OCI-LY1 (cell line): ENCODE measurements at regions not wholly inside any gene's neighbourhood (a gene's known extent, or its start where the extent isn't known, plus 50 kb on each side); places are given as distances from the start of the nearest gene placed in this dataset.

Source experiments
- H2AFZ ChIP-seq: fragments of 200-600 bp; sonication (generic), shearing (Covaris generic); 2 replicates; pipeline ENCODE4 v1.6.0; 2014; ENCODE audit warnings: antibody characterized with exemption, mild to moderate bottlenecking, low read length
- H3F3A ChIP-seq: fragments of 200-600 bp; sonication (generic), shearing (Covaris generic); 2 replicates; pipeline ENCODE4 v1.6.0; 2014; ENCODE audit warnings: mild to moderate bottlenecking, antibody characterized with exemption, low read length, moderate library complexity; ENCODE audit not compliant: insufficient read depth
- H3K27ac ChIP-seq: fragments of 200-600 bp; sonication (generic); 2 replicates; pipeline ENCODE4 v1.5.1; 2014; ENCODE audit warnings: low read length, mixed run types, mild to moderate bottlenecking, low read depth; ENCODE audit not compliant: poor library complexity, severe bottlenecking
- H3K27me3 ChIP-seq: fragments of 200-600 bp; sonication (generic); 2 replicates; pipeline ENCODE4 v1.6.0; 2014; ENCODE audit warnings: antibody characterized with exemption, mild to moderate bottlenecking, low read length, moderate library complexity; ENCODE audit not compliant: insufficient read depth
- H3K36me3 ChIP-seq: fragments of 200-600 bp; sonication (generic); 2 replicates; pipeline ENCODE4 v1.6.1; 2014; ENCODE audit warnings: mild to moderate bottlenecking, antibody characterized with exemption, low read length, moderate library complexity, mixed read lengths; ENCODE audit not compliant: insufficient read depth
- H3K4me1 ChIP-seq: fragments of 200-600 bp; sonication (generic); 2 replicates; pipeline ENCODE4 v1.5.1; 2014; ENCODE audit warnings: mild to moderate bottlenecking, low read length, moderate library complexity; ENCODE audit not compliant: insufficient read depth, severe bottlenecking
- H3K4me2 ChIP-seq: fragments of 200-600 bp; sonication (generic), shearing (Covaris generic); 2 replicates; pipeline ENCODE4 v1.6.1; 2014; ENCODE audit warnings: low read length
- H3K4me3 ChIP-seq: fragments of 200-600 bp; sonication (generic); 2 replicates; pipeline ENCODE4 v1.5.1; 2014; ENCODE audit warnings: low read length, low read depth, mild to moderate bottlenecking, mixed read lengths; ENCODE audit not compliant: poor library complexity, severe bottlenecking
- H3K79me2 ChIP-seq: fragments of 200-600 bp; shearing (Covaris generic); 2 replicates; pipeline ENCODE4 v1.6.1; 2016; ENCODE audit warnings: mixed run types, low read length, mixed read lengths; ENCODE audit not compliant: insufficient read depth
- H3K9ac ChIP-seq: fragments of 200-600 bp; sonication (generic), shearing (Covaris generic); 2 replicates; pipeline ENCODE4 v1.6.1; 2014; ENCODE audit warnings: mild to moderate bottlenecking, low read length, mixed read lengths
- H3K9me2 ChIP-seq: fragments of 200-600 bp; sonication (generic), shearing (Covaris generic); 2 replicates; pipeline ENCODE4 v1.6.1; 2014; ENCODE audit warnings: low read depth, mild to moderate bottlenecking, low read length, mixed read lengths
- H3K9me3 ChIP-seq: fragments of 200-600 bp; shearing (Covaris generic); 2 replicates; pipeline ENCODE4 v1.6.1; 2014; ENCODE audit warnings: low read length, mixed read lengths
- H4K20me1 ChIP-seq: fragments of 200-600 bp; sonication (generic), shearing (Covaris generic); 2 replicates; pipeline ENCODE4 v1.6.0; 2016; ENCODE audit warnings: mild to moderate bottlenecking, low read length; ENCODE audit not compliant: insufficient read depth
- CTCF ChIP-seq: fragments of 200-600 bp; sonication (generic), shearing (Covaris generic); IDR thresholded peaks from 2 replicates; pipeline ENCODE4 v1.5.1; 2017; ENCODE audit warnings: mild to moderate bottlenecking, antibody characterized with exemption, low read length, moderate library complexity, mixed read lengths
- EZH2 ChIP-seq: fragments of 200-600 bp; sonication (generic), shearing (Covaris generic); IDR thresholded peaks from 2 replicates; pipeline ENCODE4 v1.8.0; 2017; ENCODE audit warnings: borderline replicate concordance, mixed run types, mild to moderate bottlenecking, antibody characterized with exemption, low read length, moderate library complexity, mixed read lengths

- Histone ChIP-seq H3K79me2 (no peaks in the 10 kb centered on the region), H3K9ac (no peak overlapping the region), H3K4me2 (no peak overlapping the region), H2AFZ (no peak overlapping the region), H3K4me1 (no peaks in the 10 kb centered on the region), H3K4me3 (no peak overlapping the region), H3K36me3 (no peaks in the 10 kb centered on the region), H3K9me2 (no peaks in the 10 kb centered on the region), H3F3A (no peaks in the 10 kb centered on the region), H4K20me1 (no peaks in the 10 kb centered on the region), H3K27ac (no peak overlapping the region), H3K27me3 (no peaks in the 10 kb centered on the region), H3K9me3 (no peaks in the 10 kb centered on the region)
- TF ChIP-seq EZH2 = no peak
- no peak for TF ChIP-seq CTCF
These were observed 482.8 kb downstream of the DISC1 start for GRCh38 chr1:232109391-232109790.

- Histone ChIP-seq H3K4me1 (no peaks in the 10 kb centered on the region), H3K9me3 (no peaks in the 10 kb centered on the region), H3K9me2 (no peaks in the 10 kb centered on the region), H3F3A (no peaks in the 10 kb centered on the region), H3K36me3 (no peaks in the 10 kb centered on the region), H3K4me3 (no peak overlapping the region), H4K20me1 (no peaks in the 10 kb centered on the region), H3K27ac (no peak overlapping the region), H2AFZ (no peak overlapping the region), H3K4me2 (no peak overlapping the region), H3K27me3 (no peaks in the 10 kb centered on the region), H3K79me2 (no peaks in the 10 kb centered on the region), H3K9ac (no peak overlapping the region)
- TF ChIP-seq CTCF = no peak
- no peak for TF ChIP-seq EZH2
These were observed 482.0 kb downstream of the DISC1 start for GRCh38 chr1:232108598-232108997.

- Histone ChIP-seq H3F3A (no peaks in the 10 kb centered on the region), H2AFZ (no peak overlapping the region), H3K4me2 (no peak overlapping the region), H3K79me2 (no peaks in the 10 kb centered on the region), H3K4me1 (no peaks in the 10 kb centered on the region), H3K9me3 (no peaks in the 10 kb centered on the region), H3K27me3 (no peaks in the 10 kb centered on the region), H3K4me3 (no peak overlapping the region), H3K9me2 (no peaks in the 10 kb centered on the region), H3K36me3 (no peaks in the 10 kb centered on the region), H3K27ac (no peak overlapping the region), H4K20me1 (no peaks in the 10 kb centered on the region), H3K9ac (no peak overlapping the region)
- TF ChIP-seq CTCF (no peak), EZH2 (no peak)
These were observed 479.8 kb downstream of the DISC1 start for GRCh38 chr1:232106415-232106814.
